ENCODE measurements at regions not wholly inside any gene's neighbourhood (a gene's known extent, or its start where the extent isn't known, plus 50 kb on each side); places are given as distances from the start of the nearest gene placed in this dataset.

DNA sequence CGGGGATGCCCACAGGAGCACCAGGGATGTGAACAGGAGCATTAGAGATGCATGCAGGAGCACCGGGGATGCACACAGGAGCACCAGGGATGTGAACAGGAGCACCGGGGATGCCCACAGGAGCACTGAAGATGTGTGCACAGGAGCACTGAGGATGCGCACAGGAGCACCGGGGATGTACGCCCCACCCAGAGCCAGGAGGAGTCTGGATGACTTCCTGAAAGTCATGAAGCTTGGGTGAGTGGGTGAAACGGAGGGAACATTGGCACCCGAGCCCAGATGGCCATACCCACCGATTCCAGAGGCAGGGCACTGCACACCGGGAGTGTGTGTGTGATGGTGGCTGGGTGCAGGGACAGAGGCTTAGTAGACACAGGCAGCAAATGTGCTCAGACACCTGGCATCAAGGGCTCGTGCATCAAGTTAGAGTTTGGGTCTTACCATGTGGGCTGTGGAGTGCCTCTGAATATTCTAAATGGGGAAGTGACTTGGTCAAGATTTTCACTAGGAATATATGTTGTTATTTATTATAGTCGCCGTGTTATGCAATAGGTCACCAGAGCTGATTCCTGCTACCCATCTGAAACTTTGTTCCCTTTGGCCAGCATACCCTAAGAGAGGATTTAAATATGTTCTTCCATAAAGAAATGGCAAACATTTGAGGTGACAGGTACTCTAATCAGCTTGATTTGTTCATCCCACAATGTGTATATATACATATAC lies 365.8 kb upstream of the MYT1L start:
- Mint-ChIP-seq H3K27ac (no peak overlapping the region), H3K27me3 (peaks cover 31% of the 10 kb centered on the region), H3K36me3 (ENCODE audit: low read depth) (peaks cover 3% of the 10 kb centered on the region), H3K4me3 (no peak overlapping the region), H3K4me1 (peaks cover 1% of the 10 kb centered on the region)
- ATAC-seq (no peak), DNase-seq (no peak)
- no peaks in the 10 kb centered on the region for H3K9me3 ChIP-seq (ENCODE audit: control insufficient read depth, low read length, poor library complexity, severe bottlenecking)

DNA sequence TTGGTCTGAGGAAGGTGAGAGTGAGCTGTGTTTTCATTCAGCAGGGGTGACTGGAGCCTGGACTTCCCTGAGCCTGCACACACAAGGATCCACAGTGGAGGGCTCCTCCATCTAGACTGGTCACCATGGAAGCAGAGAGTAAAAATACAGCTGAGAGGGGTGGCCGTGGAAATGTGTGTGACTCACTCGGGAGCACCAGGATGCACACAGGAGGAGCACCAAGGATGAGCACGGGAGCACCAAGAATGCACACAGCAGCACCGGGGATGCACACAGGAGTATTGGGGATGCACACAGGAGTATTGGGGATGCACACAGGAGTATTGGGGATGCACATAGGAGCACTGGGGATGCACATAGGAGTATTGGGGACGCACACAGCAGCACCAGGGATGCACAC lies 365.2 kb upstream of the MYT1L start:
- ATAC-seq (no peak), DNase-seq (no peak)
- H3K4me3 Mint-ChIP-seq, result no peak overlapping the region
- peaks cover 3% of the 10 kb centered on the region for H3K4me1 Mint-ChIP-seq
- H3K27ac Mint-ChIP-seq, result no peak overlapping the region
- H3K9me3 ChIP-seq (ENCODE audit: control insufficient read depth, low read length, poor library complexity, severe bottlenecking), result no peaks in the 10 kb centered on the region
- H3K27me3 Mint-ChIP-seq, result peaks cover 36% of the 10 kb centered on the region
- H3K36me3 Mint-ChIP-seq (ENCODE audit: low read depth), result peaks cover 3% of the 10 kb centered on the region

DNA sequence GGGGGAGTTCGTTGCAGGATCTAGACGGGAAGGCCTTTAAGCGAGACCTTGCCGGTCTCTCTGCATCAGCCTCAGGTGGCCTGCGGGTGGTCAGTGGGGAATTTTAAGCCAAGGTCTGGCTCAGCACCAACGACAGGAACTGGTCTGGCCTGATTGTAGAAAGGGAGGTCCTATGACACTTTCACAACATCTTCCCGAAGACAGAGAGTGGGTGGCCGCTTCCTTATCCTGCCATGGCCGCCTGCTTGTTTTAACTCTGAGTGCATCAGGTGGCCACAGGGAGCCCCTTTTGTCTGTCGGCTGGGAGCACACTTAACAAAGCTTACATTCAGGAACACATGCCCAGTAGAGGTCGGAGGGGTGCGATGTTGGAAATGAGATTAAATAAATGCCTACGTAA lies 363.7 kb upstream of the MYT1L start:
- DNase-seq (no peak), ATAC-seq (no peak)
- H3K9me3 ChIP-seq (ENCODE audit: control insufficient read depth, low read length, poor library complexity, severe bottlenecking), result no peaks in the 10 kb centered on the region
- Mint-ChIP-seq H3K36me3 (ENCODE audit: low read depth) (peaks cover 6% of the 10 kb centered on the region), H3K4me3 (no peak overlapping the region), H3K27ac (no peak overlapping the region), H3K27me3 (peaks cover 37% of the 10 kb centered on the region), H3K4me1 (peaks cover 7% of the 10 kb centered on the region)

DNA sequence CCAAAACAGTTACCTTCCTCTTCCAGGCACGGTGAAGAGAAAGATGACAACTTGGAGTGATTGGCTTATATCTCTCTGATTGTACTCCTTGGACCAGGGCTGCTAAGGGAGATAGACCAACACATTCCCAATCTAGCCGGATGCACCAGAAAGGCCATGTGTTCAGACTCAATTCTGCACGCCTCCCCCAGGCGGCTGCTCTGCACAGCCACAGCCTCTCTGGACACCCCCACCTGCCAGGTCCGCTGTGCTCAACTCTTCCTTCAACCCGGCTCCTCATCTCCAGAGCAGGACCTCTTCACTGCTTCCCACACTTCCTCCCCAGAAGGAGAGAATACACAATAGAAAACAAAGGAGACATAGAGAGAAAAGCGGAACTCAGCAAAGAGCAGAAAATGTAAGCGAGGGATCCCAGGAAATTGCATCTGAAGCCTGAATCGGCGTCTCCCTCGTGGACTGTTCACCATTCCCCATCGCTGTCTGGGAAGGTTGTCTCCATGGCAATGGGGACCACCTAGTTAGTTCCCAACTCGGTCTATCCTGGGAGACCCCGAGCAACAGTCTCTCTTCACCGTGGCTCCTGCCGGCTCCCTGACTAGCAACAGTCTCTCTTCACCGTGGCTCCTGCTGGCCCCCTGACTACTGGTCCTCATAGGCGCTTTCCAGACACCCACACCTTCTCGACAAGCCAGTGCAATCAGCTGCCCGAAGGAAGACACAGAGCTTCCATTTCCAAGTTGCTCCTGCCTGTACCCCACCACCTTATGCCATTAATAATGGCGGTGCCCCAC lies 361.7 kb upstream of the MYT1L start:
- H3K4me1 Mint-ChIP-seq, result peaks cover 11% of the 10 kb centered on the region
- no peaks in the 10 kb centered on the region for H3K9me3 ChIP-seq (ENCODE audit: control insufficient read depth, low read length, poor library complexity, severe bottlenecking)
- ATAC-seq (no peak), DNase-seq (no peak)
- H3K36me3 Mint-ChIP-seq (ENCODE audit: low read depth), result peaks cover 6% of the 10 kb centered on the region
- no peak overlapping the region for H3K27ac Mint-ChIP-seq
- peaks cover 40% of the 10 kb centered on the region for H3K27me3 Mint-ChIP-seq
- no peak overlapping the region for H3K4me3 Mint-ChIP-seq

DNA sequence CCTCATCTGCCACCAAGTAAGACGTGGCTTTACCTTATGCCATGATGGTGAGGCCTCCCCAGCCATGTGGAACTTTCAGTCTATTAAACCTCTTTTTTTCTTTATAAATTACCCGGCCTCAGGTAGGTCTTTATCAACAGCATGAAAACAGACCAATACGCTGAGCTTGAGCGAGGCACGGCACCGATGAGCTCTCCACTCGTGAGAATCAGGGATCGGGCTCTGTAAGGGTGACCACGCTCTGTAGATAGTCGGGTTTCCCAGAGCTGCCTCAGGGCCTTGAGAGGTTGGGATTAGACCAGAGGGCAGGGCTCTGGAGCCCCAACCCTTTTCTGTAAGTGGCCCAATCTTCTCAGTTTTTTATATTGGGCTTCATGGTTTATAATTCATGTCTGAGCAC lies 360.3 kb upstream of the MYT1L start:
- no peak overlapping the region for H3K27ac Mint-ChIP-seq
- peaks cover 13% of the 10 kb centered on the region for H3K4me1 Mint-ChIP-seq
- no peak for ATAC-seq
- peaks cover 6% of the 10 kb centered on the region for H3K36me3 Mint-ChIP-seq (ENCODE audit: low read depth)
- no peak for DNase-seq
- H3K9me3 ChIP-seq (ENCODE audit: control insufficient read depth, low read length, poor library complexity, severe bottlenecking), result no peaks in the 10 kb centered on the region
- peaks cover 43% of the 10 kb centered on the region for H3K27me3 Mint-ChIP-seq
- H3K4me3 Mint-ChIP-seq, result no peak overlapping the region

DNA sequence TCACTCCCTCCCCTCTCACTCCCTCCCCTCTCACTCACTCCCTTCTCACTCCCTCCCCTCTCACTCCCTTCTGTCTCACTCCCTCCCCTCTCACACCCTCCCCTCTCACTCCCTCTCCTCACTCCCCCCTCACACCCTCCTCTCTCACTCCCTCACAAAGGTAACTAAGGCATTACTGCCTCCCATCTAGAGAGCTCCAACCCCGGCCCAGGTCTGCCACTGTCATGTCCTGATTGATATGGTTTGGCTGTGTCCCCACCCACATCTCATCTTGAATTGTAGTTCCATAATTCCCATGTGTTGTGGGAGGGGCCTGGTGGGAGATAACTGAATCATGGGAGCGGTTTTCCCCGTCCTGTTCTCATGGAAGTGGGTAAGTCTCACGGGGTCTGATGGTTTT lies 359.9 kb upstream of the MYT1L start:
- H3K4me3 Mint-ChIP-seq, result no peak overlapping the region
- DNase-seq (no peak), ATAC-seq (no peak)
- peaks cover 47% of the 10 kb centered on the region for H3K27me3 Mint-ChIP-seq
- no peaks in the 10 kb centered on the region for H3K9me3 ChIP-seq (ENCODE audit: control insufficient read depth, low read length, poor library complexity, severe bottlenecking)
- no peak overlapping the region for H3K27ac Mint-ChIP-seq
- H3K4me1 Mint-ChIP-seq, result peaks cover 17% of the 10 kb centered on the region
- H3K36me3 Mint-ChIP-seq (ENCODE audit: low read depth), result peaks cover 6% of the 10 kb centered on the region

DNA sequence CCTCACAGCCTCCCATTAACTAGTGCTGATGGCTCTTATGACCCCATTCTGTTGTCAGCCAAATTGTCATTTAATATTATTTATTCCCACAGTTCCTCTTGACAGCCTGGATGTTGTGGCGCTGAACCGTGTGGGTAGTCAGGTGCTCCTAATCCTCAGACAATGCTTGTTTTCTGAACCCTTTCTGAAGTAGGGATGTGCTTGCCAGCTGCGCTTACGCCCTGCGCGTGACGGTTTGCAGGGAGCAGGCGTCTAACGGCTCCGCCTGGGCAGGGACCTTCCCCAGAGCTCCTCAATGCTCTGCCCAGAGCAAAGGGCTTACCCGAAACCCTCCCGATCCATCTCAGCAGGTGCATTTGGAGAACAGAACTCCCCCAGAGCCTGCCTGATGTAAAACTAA lies 358.2 kb upstream of the MYT1L start:
- ATAC-seq, result no peak
- H3K4me1 Mint-ChIP-seq, result peaks cover 20% of the 10 kb centered on the region
- H3K27ac Mint-ChIP-seq, result no peak overlapping the region
- H3K4me3 Mint-ChIP-seq, result no peak overlapping the region
- no peak for DNase-seq
- H3K9me3 ChIP-seq (ENCODE audit: control insufficient read depth, low read length, poor library complexity, severe bottlenecking), result no peaks in the 10 kb centered on the region
- H3K36me3 Mint-ChIP-seq (ENCODE audit: low read depth), result peaks cover 6% of the 10 kb centered on the region
- H3K27me3 Mint-ChIP-seq, result peaks cover 35% of the 10 kb centered on the region

DNA sequence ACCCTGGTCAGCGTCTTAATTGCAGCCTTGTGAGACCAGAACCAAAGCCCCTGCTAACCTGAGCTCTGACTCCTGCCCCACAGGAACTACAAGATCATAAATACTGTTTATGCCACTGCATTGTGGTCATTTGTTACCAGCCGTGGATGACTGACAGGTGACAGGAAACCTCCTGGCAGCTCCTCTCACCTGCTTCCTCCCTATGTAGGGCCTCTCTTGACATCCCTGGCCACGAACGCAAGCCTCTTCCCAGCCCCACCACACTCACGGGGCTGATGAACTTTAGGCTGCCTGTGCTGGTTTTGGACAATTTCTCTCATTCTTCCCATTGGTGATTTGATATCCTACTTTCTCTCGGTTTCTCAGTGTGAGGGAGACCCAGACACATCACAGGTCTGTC lies 357.2 kb upstream of the MYT1L start:
- peaks cover 20% of the 10 kb centered on the region for H3K4me1 Mint-ChIP-seq
- H3K27ac Mint-ChIP-seq, result no peak overlapping the region
- ATAC-seq (no peak), DNase-seq (no peak)
- H3K36me3 Mint-ChIP-seq (ENCODE audit: low read depth), result peaks cover 3% of the 10 kb centered on the region
- H3K9me3 ChIP-seq (ENCODE audit: control insufficient read depth, low read length, poor library complexity, severe bottlenecking), result no peaks in the 10 kb centered on the region
- H3K4me3 Mint-ChIP-seq, result no peak overlapping the region
- H3K27me3 Mint-ChIP-seq, result peaks cover 36% of the 10 kb centered on the region

DNA sequence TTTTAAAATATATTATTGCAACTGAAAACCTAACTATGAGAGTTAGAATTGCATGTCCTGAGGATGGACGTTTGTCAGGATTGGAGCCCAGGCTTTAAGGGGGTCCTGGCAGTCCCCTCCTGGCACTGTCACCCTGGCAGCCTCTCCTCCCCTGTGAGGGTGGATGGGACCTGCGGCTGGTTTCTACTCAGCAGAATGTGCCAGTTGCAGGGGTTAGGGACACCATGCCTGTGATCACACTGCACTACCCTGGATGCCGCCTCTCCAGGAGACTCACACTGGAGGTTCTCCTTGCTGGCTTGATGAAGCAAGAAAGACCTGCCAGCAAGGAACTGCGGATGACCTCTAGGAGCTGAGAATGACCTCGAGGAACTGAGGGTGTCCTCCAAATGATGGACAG lies 356.7 kb upstream of the MYT1L start:
- no peak for ATAC-seq
- H3K27ac Mint-ChIP-seq, result no peak overlapping the region
- peaks cover 39% of the 10 kb centered on the region for H3K27me3 Mint-ChIP-seq
- H3K4me1 Mint-ChIP-seq, result peaks cover 20% of the 10 kb centered on the region
- DNase-seq, result no peak
- no peaks in the 10 kb centered on the region for H3K9me3 ChIP-seq (ENCODE audit: control insufficient read depth, low read length, poor library complexity, severe bottlenecking)
- no peak overlapping the region for H3K4me3 Mint-ChIP-seq
- H3K36me3 Mint-ChIP-seq (ENCODE audit: low read depth), result peaks cover 3% of the 10 kb centered on the region

DNA sequence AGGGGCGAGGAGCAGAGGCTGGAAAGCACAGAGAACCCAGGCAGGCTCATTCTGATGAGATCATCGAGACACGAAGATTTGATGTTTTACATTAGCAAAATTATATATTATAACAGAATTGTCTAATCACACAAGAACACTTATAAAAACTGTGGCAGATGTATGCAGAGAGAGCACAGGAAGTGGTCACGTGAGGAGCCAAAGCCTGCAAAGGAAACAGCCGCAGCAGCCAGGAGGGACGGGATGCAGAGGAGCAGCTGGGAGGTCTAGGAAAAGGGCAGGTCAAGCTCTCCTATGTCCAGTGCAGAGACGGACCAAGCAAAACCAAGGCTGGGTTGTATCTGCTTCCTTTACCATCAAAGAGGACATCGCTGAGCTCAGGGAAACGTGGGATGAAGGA lies 355.1 kb upstream of the MYT1L start:
- peak overlapping the region; percentile 24 for H3K27ac Mint-ChIP-seq
- H3K36me3 Mint-ChIP-seq (ENCODE audit: low read depth), result peaks cover 3% of the 10 kb centered on the region
- peaks cover 44% of the 10 kb centered on the region for H3K27me3 Mint-ChIP-seq
- no peak for ATAC-seq
- H3K9me3 ChIP-seq (ENCODE audit: control insufficient read depth, low read length, poor library complexity, severe bottlenecking), result no peaks in the 10 kb centered on the region
- peaks cover 20% of the 10 kb centered on the region for H3K4me1 Mint-ChIP-seq
- peak overlapping the region; percentile 46 for H3K4me3 Mint-ChIP-seq
- no peak for DNase-seq

DNA sequence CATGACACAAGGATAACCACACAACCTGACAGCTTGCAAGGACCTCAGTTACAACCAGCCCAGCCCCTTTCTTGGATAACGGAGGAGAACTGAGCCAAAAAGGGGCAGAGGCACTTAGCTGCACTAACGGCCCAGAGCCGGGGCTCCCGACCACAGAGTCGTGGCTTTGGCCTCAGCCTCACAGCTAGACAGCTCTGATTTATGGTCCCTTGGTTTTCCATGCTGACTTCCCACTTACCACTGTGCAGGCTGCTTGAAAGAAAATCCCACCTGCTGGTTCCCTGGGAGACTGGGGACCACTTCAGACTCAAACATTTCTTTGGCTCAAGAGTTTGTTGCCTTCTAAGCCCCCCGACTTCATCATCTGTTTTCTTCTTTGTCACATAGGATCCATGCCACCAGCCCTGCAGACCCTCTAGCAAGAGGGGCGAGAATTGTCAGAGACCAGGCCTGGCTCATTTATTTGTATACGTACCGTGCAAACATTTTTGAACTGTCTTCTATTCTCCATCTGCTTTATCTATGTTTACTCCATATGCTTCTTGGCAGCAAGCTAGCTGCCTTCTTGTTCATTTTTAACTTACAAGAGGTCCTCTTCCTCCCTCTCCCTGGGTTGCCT lies 352.6 kb upstream of the MYT1L start:
- Mint-ChIP-seq H3K4me1 (peaks cover 15% of the 10 kb centered on the region), H3K27ac (no peak overlapping the region), H3K4me3 (no peak overlapping the region), H3K36me3 (ENCODE audit: low read depth) (peaks cover 2% of the 10 kb centered on the region), H3K27me3 (peaks cover 45% of the 10 kb centered on the region)
- H3K9me3 ChIP-seq (ENCODE audit: control insufficient read depth, low read length, poor library complexity, severe bottlenecking), result no peaks in the 10 kb centered on the region
- no peak for DNase-seq
- ATAC-seq, result no peak

DNA sequence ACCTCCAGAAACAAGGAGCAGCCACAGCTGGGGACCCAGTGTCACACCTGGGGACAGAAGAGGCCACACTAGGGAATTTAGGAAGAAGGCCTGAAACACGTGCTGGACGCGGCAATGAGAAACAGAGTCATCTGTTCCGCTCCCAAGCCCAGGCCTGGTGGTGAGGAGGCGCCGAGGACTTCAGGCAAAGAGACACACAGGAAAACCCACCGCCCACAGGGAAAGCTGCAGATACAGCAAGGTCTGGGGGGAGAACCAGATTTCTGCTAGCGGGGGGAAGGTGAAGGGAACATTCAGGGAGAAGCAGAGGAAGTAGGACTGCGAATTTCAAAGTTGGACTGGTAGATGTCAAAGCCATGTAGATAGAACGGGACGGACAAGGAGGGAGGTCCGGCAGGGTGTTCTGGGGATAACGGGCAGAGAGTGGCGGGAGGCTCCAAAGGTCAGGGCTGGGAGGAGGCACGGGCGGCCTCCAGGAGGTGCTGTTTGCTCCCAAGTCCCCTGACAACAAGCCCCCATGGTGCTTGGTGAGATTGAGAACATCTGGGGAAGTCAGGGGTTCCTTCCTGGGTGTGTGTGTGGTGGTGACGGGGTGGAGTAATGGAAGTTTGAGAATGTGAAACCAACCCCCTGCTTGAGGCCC lies 351.7 kb upstream of the MYT1L start:
- H3K36me3 Mint-ChIP-seq (ENCODE audit: low read depth), result peaks cover 2% of the 10 kb centered on the region
- peaks cover 45% of the 10 kb centered on the region for H3K27me3 Mint-ChIP-seq
- H3K27ac Mint-ChIP-seq, result no peak overlapping the region
- no peak for DNase-seq
- H3K4me1 Mint-ChIP-seq, result peaks cover 12% of the 10 kb centered on the region
- H3K9me3 ChIP-seq (ENCODE audit: control insufficient read depth, low read length, poor library complexity, severe bottlenecking), result no peaks in the 10 kb centered on the region
- no peak overlapping the region for H3K4me3 Mint-ChIP-seq
- no peak for ATAC-seq

DNA sequence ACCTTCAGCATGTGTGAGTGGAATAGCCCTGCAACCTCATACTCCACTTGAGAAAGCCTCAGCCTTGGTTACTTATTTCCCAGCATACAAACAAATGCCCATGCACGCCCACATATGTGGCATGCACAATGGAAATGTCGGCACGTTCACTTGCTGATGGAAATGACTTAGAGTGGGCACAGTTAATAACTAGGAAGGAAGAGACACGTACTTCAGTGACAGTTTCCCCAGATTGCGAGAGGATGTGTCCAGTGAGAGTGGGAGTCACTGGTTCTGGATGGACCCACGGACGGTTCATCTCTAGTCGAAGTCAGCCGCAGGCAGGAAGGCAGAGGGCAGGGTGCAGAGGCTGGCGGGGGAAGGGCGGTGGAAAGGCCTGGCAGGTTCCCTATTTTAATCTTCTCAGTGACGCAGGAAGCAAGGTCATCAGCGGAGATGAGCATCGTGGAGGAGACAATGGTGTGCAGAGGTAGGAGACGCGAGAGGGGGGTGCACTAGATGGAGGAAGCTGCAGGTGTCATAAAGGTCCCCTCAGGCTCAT lies 350.7 kb upstream of the MYT1L start:
- H3K4me3 Mint-ChIP-seq, result peak overlapping the region; percentile 63
- no peak for ATAC-seq
- no peaks in the 10 kb centered on the region for H3K9me3 ChIP-seq (ENCODE audit: control insufficient read depth, low read length, poor library complexity, severe bottlenecking)
- H3K36me3 Mint-ChIP-seq (ENCODE audit: low read depth), result peaks cover 2% of the 10 kb centered on the region
- H3K27me3 Mint-ChIP-seq, result peaks cover 51% of the 10 kb centered on the region
- H3K4me1 Mint-ChIP-seq, result peaks cover 12% of the 10 kb centered on the region
- no peak for DNase-seq
- H3K27ac Mint-ChIP-seq, result no peak overlapping the region

All from T-helper 17 cell (primary cell).